ENCODE measurements at regions not wholly inside any gene's neighbourhood (a gene's known extent, or its start where the extent isn't known, plus 50 kb on each side); places are given as distances from the start of the nearest gene placed in this dataset.

DNA sequence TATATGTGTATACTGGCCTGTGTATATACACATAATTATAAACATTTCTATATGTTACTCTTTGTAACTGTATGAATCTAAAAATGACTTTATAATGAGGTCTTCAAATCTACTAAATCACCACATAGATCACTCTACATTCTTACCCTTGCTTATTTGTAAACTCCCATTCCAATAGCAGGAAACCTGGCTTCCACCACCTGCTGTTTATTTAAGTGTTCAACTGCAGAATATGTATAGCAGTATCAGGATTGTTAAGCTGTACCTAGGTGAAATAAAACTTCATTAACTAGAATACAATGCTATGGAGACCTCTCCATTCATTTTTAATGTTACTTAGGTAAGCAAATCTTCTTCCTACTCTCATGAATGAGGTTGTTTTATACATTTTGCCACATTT, 1351.1 kb upstream of the B3GALT2 start:
- Histone ChIP-seq H3K36me3 (ENCODE audit: insufficient read depth, low read length) (no peaks in the 10 kb centered on the region), H3K4me2 (ENCODE audit: low read depth, low read length, poor library complexity, severe bottlenecking) (no peak overlapping the region)

DNA sequence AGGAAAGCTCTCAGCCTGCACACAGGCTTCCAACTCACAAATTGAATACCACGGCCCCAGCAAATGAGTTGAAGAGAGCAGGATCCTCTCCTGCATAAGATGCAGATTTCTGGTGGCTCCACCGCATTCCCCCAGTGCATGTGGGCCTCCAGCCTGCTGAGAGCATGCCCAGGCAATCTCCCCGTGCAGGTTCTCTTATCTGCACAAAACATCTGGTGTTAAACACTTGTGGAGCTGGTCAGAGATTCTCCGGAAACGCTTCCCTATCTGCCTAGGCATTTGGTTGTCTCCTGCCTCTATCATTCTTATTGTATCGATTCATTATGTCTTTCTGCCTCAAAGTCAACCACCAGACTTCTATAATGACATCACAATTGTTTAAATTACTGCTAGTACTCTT, 1349.0 kb upstream of the B3GALT2 start:
- Histone ChIP-seq H3K79me2 (ENCODE audit: insufficient read depth, low read length) (no peaks in the 10 kb centered on the region), H4K20me1 (ENCODE audit: insufficient read depth, low read length, poor library complexity, severe bottlenecking) (no peaks in the 10 kb centered on the region), H3K27me3 (ENCODE audit: insufficient read depth, low read length, poor library complexity, severe bottlenecking) (no peaks in the 10 kb centered on the region), H3K9ac (ENCODE audit: low read depth, low read length, poor library complexity, severe bottlenecking) (peak overlapping the region; percentile 30), H3K9me2 (replicated peaks; ENCODE audit: low read depth, low read length) (no peaks in the 10 kb centered on the region), H2AFZ (ENCODE audit: low read length) (0 out of 2 replicates have a peak overlapping the region, but pooled peaks have one; percentile 29), H3K4me1 (ENCODE audit: insufficient read depth, low read length, poor library complexity, severe bottlenecking) (peaks cover 13% of the 10 kb centered on the region), H3F3A (ENCODE audit: low read depth) (no peaks in the 10 kb centered on the region), H3K4me2 (ENCODE audit: low read depth, low read length, poor library complexity, severe bottlenecking) (peak overlapping the region; percentile 12), H3K36me3 (ENCODE audit: insufficient read depth, low read length) (no peaks in the 10 kb centered on the region), H3K4me3 (ENCODE audit: low read length, poor library complexity, severe bottlenecking) (no peak overlapping the region), H3K9me3 (ENCODE audit: insufficient read depth, low read depth, low read length) (no peaks in the 10 kb centered on the region)
- TF ChIP-seq EZH2phosphoT487 (IDR thresholded peaks at IDR 0.05; ENCODE audit: borderline replicate concordance): no peak
- TF ChIP-seq, protein P1, sequence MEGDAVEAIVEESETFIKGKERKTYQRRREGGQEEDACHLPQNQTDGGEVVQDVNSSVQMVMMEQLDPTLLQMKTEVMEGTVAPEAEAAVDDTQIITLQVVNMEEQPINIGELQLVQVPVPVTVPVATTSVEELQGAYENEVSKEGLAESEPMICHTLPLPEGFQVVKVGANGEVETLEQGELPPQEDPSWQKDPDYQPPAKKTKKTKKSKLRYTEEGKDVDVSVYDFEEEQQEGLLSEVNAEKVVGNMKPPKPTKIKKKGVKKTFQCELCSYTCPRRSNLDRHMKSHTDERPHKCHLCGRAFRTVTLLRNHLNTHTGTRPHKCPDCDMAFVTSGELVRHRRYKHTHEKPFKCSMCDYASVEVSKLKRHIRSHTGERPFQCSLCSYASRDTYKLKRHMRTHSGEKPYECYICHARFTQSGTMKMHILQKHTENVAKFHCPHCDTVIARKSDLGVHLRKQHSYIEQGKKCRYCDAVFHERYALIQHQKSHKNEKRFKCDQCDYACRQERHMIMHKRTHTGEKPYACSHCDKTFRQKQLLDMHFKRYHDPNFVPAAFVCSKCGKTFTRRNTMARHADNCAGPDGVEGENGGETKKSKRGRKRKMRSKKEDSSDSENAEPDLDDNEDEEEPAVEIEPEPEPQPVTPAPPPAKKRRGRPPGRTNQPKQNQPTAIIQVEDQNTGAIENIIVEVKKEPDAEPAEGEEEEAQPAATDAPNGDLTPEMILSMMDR (conservative IDR thresholded peaks at IDR 0.05; ENCODE audit: low read length): no peak

More for the DNA sequence above, 1351.1 kb upstream of the B3GALT2 start:
- Histone ChIP-seq H3K9ac (ENCODE audit: low read depth, low read length, poor library complexity, severe bottlenecking) (no peak overlapping the region), H3K79me2 (ENCODE audit: insufficient read depth, low read length) (no peaks in the 10 kb centered on the region), H3K4me1 (ENCODE audit: insufficient read depth, low read length, poor library complexity, severe bottlenecking) (peaks cover 13% of the 10 kb centered on the region), H3K9me3 (ENCODE audit: insufficient read depth, low read depth, low read length) (no peaks in the 10 kb centered on the region), H4K20me1 (ENCODE audit: insufficient read depth, low read length, poor library complexity, severe bottlenecking) (no peaks in the 10 kb centered on the region), H3K4me3 (ENCODE audit: low read length, poor library complexity, severe bottlenecking) (no peak overlapping the region), H3K27me3 (ENCODE audit: insufficient read depth, low read length, poor library complexity, severe bottlenecking) (no peaks in the 10 kb centered on the region), H3F3A (ENCODE audit: low read depth) (no peaks in the 10 kb centered on the region), H3K9me2 (replicated peaks; ENCODE audit: low read depth, low read length) (no peaks in the 10 kb centered on the region), H2AFZ (ENCODE audit: low read length) (0 out of 2 replicates have a peak overlapping the region, but pooled peaks have one; percentile 12)
- TF ChIP-seq EZH2phosphoT487 (IDR thresholded peaks at IDR 0.05; ENCODE audit: borderline replicate concordance): no peak
- TF ChIP-seq, protein P1 (conservative IDR thresholded peaks at IDR 0.05; ENCODE audit: low read length): no peak

DNA sequence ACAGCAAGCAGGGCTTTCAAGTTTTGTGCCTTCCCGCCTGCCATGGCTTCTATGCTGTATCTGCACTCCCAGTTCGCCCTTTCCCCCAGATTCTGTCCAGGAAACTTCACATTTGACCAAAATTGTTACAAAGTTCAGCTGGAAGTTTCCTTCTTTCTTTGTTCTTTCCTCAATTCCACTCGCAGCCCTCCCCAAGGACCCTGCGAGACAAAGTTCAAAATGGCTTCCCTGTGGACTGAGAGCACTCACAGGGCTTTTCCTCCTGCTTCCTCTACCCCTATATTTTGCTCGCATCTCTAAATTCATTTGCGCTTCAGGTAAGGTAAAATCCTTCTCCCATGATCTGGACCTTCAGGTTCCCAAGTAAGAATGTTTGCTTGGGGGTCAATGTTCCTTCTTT, 1348.4 kb upstream of the B3GALT2 start:
- TF ChIP-seq, protein P1 (conservative IDR thresholded peaks at IDR 0.05; ENCODE audit: low read length): no peak
- no peak for TF ChIP-seq EZH2phosphoT487 (IDR thresholded peaks at IDR 0.05; ENCODE audit: borderline replicate concordance)
- Histone ChIP-seq H3K9me3 (ENCODE audit: insufficient read depth, low read depth, low read length) (no peaks in the 10 kb centered on the region), H3K9ac (ENCODE audit: low read depth, low read length, poor library complexity, severe bottlenecking) (peak overlapping the region; percentile 30), H3F3A (ENCODE audit: low read depth) (no peaks in the 10 kb centered on the region), H3K79me2 (ENCODE audit: insufficient read depth, low read length) (no peaks in the 10 kb centered on the region), H3K27me3 (ENCODE audit: insufficient read depth, low read length, poor library complexity, severe bottlenecking) (no peaks in the 10 kb centered on the region), H3K4me1 (ENCODE audit: insufficient read depth, low read length, poor library complexity, severe bottlenecking) (peaks cover 13% of the 10 kb centered on the region), H3K4me2 (ENCODE audit: low read depth, low read length, poor library complexity, severe bottlenecking) (peak overlapping the region; percentile 12), H3K36me3 (ENCODE audit: insufficient read depth, low read length) (no peaks in the 10 kb centered on the region), H2AFZ (ENCODE audit: low read length) (peak overlapping the region; percentile 29; the same call in 1 of the 2 replicates), H3K9me2 (replicated peaks; ENCODE audit: low read depth, low read length) (no peaks in the 10 kb centered on the region), H4K20me1 (ENCODE audit: insufficient read depth, low read length, poor library complexity, severe bottlenecking) (no peaks in the 10 kb centered on the region), H3K4me3 (ENCODE audit: low read length, poor library complexity, severe bottlenecking) (no peak overlapping the region)

Data from Loucy (cell line).